ENCODE measurements at regions not wholly inside any gene's neighbourhood (a gene's known extent, or its start where the extent isn't known, plus 50 kb on each side); places are given as distances from the start of the nearest gene placed in this dataset.

DNA sequence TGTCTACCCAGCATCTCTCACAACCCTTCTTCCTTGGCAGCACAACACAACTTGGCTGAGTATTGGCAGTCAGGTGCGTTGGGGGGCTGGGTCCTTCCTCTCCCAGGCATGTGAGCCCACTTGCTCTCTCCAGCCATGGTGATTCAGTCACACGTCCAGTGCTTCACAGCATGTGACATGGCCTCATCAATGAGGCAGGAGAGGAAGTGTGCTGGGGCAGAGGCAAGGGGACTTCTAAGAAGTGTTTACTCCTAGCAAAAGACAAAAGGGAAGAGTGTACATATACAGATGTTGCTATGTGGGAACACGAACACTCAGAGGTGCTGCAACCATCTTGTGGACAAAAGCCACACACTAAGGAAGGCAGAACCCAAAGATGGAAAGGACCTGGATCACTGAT lies 380.8 kb downstream of the FBXW7 start:
- Histone ChIP-seq H3K4me3 (no peak overlapping the region), H3K36me3 (no peaks in the 10 kb centered on the region), H3K9me3 (no peaks in the 10 kb centered on the region), H3K4me1 (no peaks in the 10 kb centered on the region), H3K27ac (no peak overlapping the region), H3K27me3 (no peaks in the 10 kb centered on the region)
- TF ChIP-seq, protein P1, sequence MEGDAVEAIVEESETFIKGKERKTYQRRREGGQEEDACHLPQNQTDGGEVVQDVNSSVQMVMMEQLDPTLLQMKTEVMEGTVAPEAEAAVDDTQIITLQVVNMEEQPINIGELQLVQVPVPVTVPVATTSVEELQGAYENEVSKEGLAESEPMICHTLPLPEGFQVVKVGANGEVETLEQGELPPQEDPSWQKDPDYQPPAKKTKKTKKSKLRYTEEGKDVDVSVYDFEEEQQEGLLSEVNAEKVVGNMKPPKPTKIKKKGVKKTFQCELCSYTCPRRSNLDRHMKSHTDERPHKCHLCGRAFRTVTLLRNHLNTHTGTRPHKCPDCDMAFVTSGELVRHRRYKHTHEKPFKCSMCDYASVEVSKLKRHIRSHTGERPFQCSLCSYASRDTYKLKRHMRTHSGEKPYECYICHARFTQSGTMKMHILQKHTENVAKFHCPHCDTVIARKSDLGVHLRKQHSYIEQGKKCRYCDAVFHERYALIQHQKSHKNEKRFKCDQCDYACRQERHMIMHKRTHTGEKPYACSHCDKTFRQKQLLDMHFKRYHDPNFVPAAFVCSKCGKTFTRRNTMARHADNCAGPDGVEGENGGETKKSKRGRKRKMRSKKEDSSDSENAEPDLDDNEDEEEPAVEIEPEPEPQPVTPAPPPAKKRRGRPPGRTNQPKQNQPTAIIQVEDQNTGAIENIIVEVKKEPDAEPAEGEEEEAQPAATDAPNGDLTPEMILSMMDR (IDR thresholded peaks at IDR 0.05): no peak
- TF ChIP-seq POLR2A (IDR thresholded peaks at IDR 0.05): no peak
- no peak for TF ChIP-seq EP300 (IDR thresholded peaks at IDR 0.05)
- no peak for TF ChIP-seq POLR2AphosphoS5 (IDR thresholded peaks at IDR 0.05)
- DNase-seq (no peak), ATAC-seq (ENCODE audit: low FRiP score in 2 of 2) (no peak)
- WGBS, 2 donors: 77 to 78% methylated on average over 2 to 3 of the region's 3 CpGs

DNA sequence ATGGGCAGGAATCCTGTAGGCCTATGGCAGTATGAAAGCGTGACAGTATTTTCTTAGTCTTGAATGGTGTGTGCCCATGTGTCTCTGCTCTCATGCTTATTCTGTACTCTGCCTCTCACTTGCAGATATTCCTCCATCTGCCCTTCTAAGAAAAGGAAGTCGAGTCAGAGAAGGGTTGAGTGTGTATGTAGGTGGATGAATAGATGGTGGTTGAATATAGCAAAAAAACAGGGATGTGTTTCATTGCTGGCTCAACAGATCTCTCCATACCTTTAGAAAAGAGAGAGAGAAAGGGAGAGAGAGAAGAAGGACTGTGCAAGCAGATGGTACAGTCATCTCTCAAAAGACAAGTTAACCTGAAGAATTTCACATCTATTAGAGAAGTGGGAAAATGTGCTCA lies 381.5 kb downstream of the FBXW7 start:
- Histone ChIP-seq H3K4me1 (no peaks in the 10 kb centered on the region), H3K4me3 (no peak overlapping the region), H3K9me3 (no peaks in the 10 kb centered on the region), H3K27ac (no peak overlapping the region), H3K27me3 (no peaks in the 10 kb centered on the region), H3K36me3 (no peaks in the 10 kb centered on the region)
- TF ChIP-seq, protein P1 (IDR thresholded peaks at IDR 0.05): no peak
- TF ChIP-seq POLR2AphosphoS5 (IDR thresholded peaks at IDR 0.05): no peak
- TF ChIP-seq POLR2A (IDR thresholded peaks at IDR 0.05): no peak
- TF ChIP-seq EP300 (IDR thresholded peaks at IDR 0.05): no peak
- DNase-seq: no peak
- no peak for ATAC-seq (ENCODE audit: low FRiP score in 2 of 2)
- 89 to 94% methylated on average over 2 of the region's 2 CpGs for WGBS, 2 donors

DNA sequence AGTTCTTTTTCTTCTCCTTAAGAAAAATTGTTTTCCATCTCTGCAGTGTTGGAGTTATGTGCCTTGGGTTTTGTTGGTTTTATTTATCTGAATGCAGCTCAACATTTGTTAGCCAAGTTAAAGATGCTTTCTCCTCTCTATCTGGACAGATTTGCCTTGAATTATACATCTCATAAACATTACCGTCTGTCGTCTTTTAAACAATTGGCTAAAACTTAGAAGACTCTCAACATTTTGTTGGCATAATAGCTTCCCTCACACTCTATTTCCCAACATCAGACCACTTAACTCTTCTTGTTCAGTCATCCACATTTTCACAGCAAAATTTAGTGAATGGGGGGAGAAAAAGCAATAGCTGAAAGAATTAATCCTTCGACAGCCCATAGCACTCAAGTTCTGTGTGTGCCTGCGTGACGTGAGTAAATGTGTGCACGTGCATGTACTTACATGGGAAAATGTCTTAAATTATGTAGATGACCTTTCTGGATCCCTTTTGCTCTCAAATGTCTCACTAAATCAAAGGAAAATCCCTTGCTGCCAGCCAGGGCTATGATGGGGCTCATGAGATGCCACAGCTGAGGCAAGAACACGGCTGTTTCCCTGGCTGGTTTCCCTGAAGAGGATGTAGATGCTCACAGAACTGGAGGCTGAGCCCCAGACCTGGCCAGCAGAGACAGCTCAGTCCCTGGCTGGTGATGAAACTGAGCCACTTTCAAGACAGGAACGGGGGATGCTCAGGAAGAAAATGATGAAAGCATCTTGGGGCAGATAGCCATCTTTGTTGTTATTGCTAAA lies 382.2 kb downstream of the FBXW7 start:
- H3K27me3 ChIP-seq: no peaks in the 10 kb centered on the region
- TF ChIP-seq POLR2A (IDR thresholded peaks at IDR 0.05) (no peak), POLR2AphosphoS5 (IDR thresholded peaks at IDR 0.05) (no peak), EP300 (IDR thresholded peaks at IDR 0.05) (no peak)
- TF ChIP-seq, protein P1 (IDR thresholded peaks at IDR 0.05): no peak
- no peaks in the 10 kb centered on the region for H3K36me3 ChIP-seq
- no peaks in the 10 kb centered on the region for H3K4me1 ChIP-seq
- ATAC-seq (ENCODE audit: low FRiP score in 2 of 2) (no peak), DNase-seq (no peak)
- no peak overlapping the region for H3K4me3 ChIP-seq
- WGBS, 2 donors: 89 to 92% methylated on average over 8 of the region's 8 CpGs
- H3K9me3 ChIP-seq: no peaks in the 10 kb centered on the region
- no peak overlapping the region for H3K27ac ChIP-seq

DNA sequence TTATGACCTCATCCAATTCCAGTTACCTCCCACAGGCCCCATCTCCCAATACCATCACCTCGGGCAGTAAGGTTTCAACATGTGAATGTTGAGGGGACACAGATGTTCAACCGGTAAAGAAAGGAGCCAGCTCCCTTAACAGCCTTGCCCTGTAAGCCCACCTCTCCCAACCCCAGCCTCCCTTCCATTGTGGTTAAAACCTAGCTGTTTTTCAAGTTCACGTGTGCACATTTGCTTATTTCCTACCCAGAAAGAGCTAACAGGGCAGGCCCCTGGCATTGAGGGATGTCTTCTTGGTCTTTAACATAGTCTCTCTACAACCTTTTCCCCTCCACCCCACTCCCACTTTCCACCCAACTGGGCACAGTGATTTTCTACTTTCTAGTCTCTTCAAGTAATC lies 385.7 kb downstream of the FBXW7 start:
- Histone ChIP-seq H3K27me3 (no peaks in the 10 kb centered on the region), H3K27ac (no peak overlapping the region), H3K4me3 (no peak overlapping the region), H3K36me3 (no peaks in the 10 kb centered on the region), H3K9me3 (peaks cover 11 to 18% (median 15%) of the 10 kb centered on the region in 4 donors), H3K4me1 (no peaks in the 10 kb centered on the region)
- TF ChIP-seq, protein P1 (IDR thresholded peaks at IDR 0.05): no peak
- TF ChIP-seq POLR2AphosphoS5 (IDR thresholded peaks at IDR 0.05): no peak
- no peak for TF ChIP-seq POLR2A (IDR thresholded peaks at IDR 0.05)
- TF ChIP-seq EP300 (IDR thresholded peaks at IDR 0.05): no peak
- 89 to 97% methylated on average over 3 of the region's 3 CpGs for WGBS, 2 donors
- DNase-seq (no peak), ATAC-seq (ENCODE audit: low FRiP score in 2 of 2) (no peak)

DNA sequence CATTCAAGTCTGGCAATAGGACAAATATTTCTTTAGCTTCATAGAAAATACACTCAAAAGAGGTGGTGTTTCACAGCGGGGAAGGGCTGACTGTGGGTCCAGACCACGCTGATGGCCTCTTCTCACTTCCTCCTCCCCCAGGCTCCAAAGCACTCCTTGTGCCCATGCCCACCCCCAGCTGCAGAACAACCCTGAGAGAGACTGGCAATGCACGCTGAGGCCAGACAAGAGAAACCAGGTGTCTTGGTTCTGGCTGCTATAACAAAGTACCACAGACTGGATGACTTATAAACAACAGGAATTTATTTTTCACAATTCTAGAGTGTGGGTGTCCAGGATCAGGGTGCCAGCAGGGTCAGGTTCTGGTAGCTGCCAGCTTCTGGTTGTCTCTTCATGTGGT lies 386.1 kb downstream of the FBXW7 start:
- TF ChIP-seq, protein P1 (IDR thresholded peaks at IDR 0.05): no peak
- TF ChIP-seq POLR2AphosphoS5 (IDR thresholded peaks at IDR 0.05) (no peak), POLR2A (IDR thresholded peaks at IDR 0.05) (no peak), EP300 (IDR thresholded peaks at IDR 0.05) (no peak)
- 73 to 75% methylated on average over 2 to 3 of the region's 3 CpGs for WGBS, 2 donors
- no peak for ATAC-seq (ENCODE audit: low FRiP score in 2 of 2)

More for the DNA sequence above, 386.1 kb downstream of the FBXW7 start:
- H3K27me3 ChIP-seq: no peaks in the 10 kb centered on the region
- peaks cover 11 to 20% (median 17%) of the 10 kb centered on the region in 4 donors for H3K9me3 ChIP-seq
- no peak overlapping the region for H3K4me3 ChIP-seq
- no peak for DNase-seq
- no peaks in the 10 kb centered on the region for H3K4me1 ChIP-seq
- no peak overlapping the region for H3K27ac ChIP-seq
- H3K36me3 ChIP-seq: no peaks in the 10 kb centered on the region

All from upper lobe of left lung (tissue), 6 donors.